HepG2 (cell line): ENCODE measurements at regions not wholly inside any gene's neighbourhood (a gene's known extent, or its start where the extent isn't known, plus 50 kb on each side); places are given as distances from the start of the nearest gene placed in this dataset.

Experiments
- ATAC-seq: fragments of 200-7000 bp; cut with Tn5 transposase; 3 replicates; pipeline ENCODE4 v1.9.1; 2020; ENCODE audit warnings: mild to moderate bottlenecking, moderate library complexity
- BruUV-seq: library from RNA; stranded (reverse); fragments of 400-500 nt; replicated peaks from 2 replicates; lab custom pipeline; 2021; lab: Mats Ljungman, UMichigan
- CTCF ChIA-PET: fragments of 300-600 bp; formaldehyde crosslinking; extraction: SDS; loops from one replicate; lab custom pipeline; 2021; ENCODE audit warnings: low total read pairs, inconsistent platforms, low intra/inter-chr PET ratio; lab: Yijun Ruan, JAX
- POLR2A ChIA-PET: fragments of 350-600 bp; sonication (Branson Sonifier 250); formaldehyde crosslinking; loops from one replicate; lab custom pipeline; 2020; ENCODE audit warnings: antibody characterized with exemption, inconsistent platforms; lab: Yijun Ruan, JAX
- DNase-seq: peaks from one replicate; pipeline ENCODE4 v3.0.0-alpha.2; 2015; ENCODE audit warnings: low spot score
- FAIRE-seq: peaks from 3 replicates; lab custom pipeline; 2011; peaks lifted over from hg19 to GRCh38; lab: Jason Lieb, UNC
- H2AFZ ChIP-seq: one replicate; pipeline ENCODE4 v1.6.1; 2011; ENCODE audit warnings: low read length, inconsistent platforms
- H3K27ac ChIP-seq: fragments of 300-600 bp; 3 replicates; pipeline ENCODE4 v1.8.0; 2011; ENCODE audit warnings: mixed run types, mild to moderate bottlenecking, mixed read lengths, low read length, inconsistent platforms; ENCODE audit not compliant: insufficient read depth; ENCODE audit errors: extremely low read length
- H3K27me3 ChIP-seq, 2 experiments: fragments of 200-600 bp in 1 of 2; 2 replicates in 1 of 2; 3 replicates in 1 of 2; pipeline versions ENCODE4 v1.6.0 to v1.8.0; 2011; ENCODE audit warnings: low read length in 2 of 2, mild to moderate bottlenecking in 2 of 2, moderate library complexity in 2 of 2, inconsistent platforms in 1 of 2; ENCODE audit not compliant: insufficient read depth in 2 of 2, control insufficient read depth in 1 of 2
- H3K36me3 ChIP-seq, 2 experiments: fragments of 200-600 bp in 1 of 2; replicated peaks in 1 of 2; 2 replicates in 1 of 2; 3 replicates in 1 of 2; pipeline versions ENCODE4 v1.5.1 to v1.8.0; 2011; ENCODE audit warnings: low read length in 2 of 2, inconsistent platforms in 1 of 2; ENCODE audit not compliant: insufficient read depth in 2 of 2, control insufficient read depth in 1 of 2
- H3K4me1 ChIP-seq: 2 replicates; pipeline ENCODE4 v1.5.1; 2012; ENCODE audit warnings: low read length, inconsistent platforms; ENCODE audit not compliant: insufficient read depth
- H3K4me2 ChIP-seq: 2 replicates; pipeline ENCODE4 v1.6.0; 2011; ENCODE audit warnings: low read depth, low read length, inconsistent platforms
- H3K4me3 ChIP-seq, 3 experiments: fragments of 200-600 bp in 1 of 3; sonication (generic), shearing (Covaris generic) in 1 of 3; replicated peaks in 1 of 3; 2 replicates each; pipeline ENCODE4 v1.5.1; 2011 to 2016; ENCODE audit warnings: low read length in 3 of 3, inconsistent platforms in 2 of 3, low read depth in 2 of 3, mild to moderate bottlenecking in 2 of 3, control low read depth in 1 of 3, mixed read lengths in 1 of 3; ENCODE audit not compliant: insufficient read depth in 1 of 3
- H3K79me2 ChIP-seq: one replicate; pipeline ENCODE4 v1.6.1; 2011; ENCODE audit warnings: low read length, inconsistent platforms; ENCODE audit not compliant: insufficient read depth
- H3K9ac ChIP-seq: 2 replicates; pipeline ENCODE4 v1.6.0; 2011; ENCODE audit warnings: mild to moderate bottlenecking, low read depth, low read length, inconsistent platforms; ENCODE audit not compliant: insufficient read depth
- H3K9me3 ChIP-seq: 2 replicates; pipeline ENCODE4 v1.5.1; 2012; ENCODE audit warnings: mild to moderate bottlenecking, low read length
- H4K20me1 ChIP-seq: 2 replicates; pipeline ENCODE4 v1.6.0; 2011; ENCODE audit warnings: inconsistent platforms, mild to moderate bottlenecking, low read length, moderate library complexity; ENCODE audit not compliant: insufficient read depth
- CREBL2 ChIP-seq: sonication (generic); formaldehyde crosslinking; IDR thresholded peaks from 2 replicates; pipeline ENCODE4 v1.8.1; 2023; ENCODE audit warnings: missing genetic modification reagents, mild to moderate bottlenecking, borderline replicate concordance
- E2F2 ChIP-seq: sonication (generic); formaldehyde crosslinking; IDR thresholded peaks from 2 replicates; pipeline ENCODE4 v1.4.0; 2020; ENCODE audit warnings: missing genetic modification reagents, borderline replicate concordance
- HMG20A ChIP-seq: IDR thresholded peaks from 2 replicates; pipeline ENCODE4 v1.6.1; 2016; ENCODE audit warnings: borderline replicate concordance
- KLF12 ChIP-seq: sonication (generic); formaldehyde crosslinking; IDR thresholded peaks from 2 replicates; pipeline ENCODE4 v1.4.0; 2020; ENCODE audit warnings: missing genetic modification reagents, borderline replicate concordance
- KLF13 ChIP-seq: sonication (generic); formaldehyde crosslinking; IDR thresholded peaks from 2 replicates; pipeline ENCODE4 v1.4.0; 2020; ENCODE audit warnings: mild to moderate bottlenecking, missing genetic modification reagents
- NR2F1 ChIP-seq, 2 experiments: fragments of 450-650 bp in 1 of 2; formaldehyde crosslinking in 1 of 2; IDR thresholded peaks; 2 replicates each; pipeline versions ENCODE4 v1.5.0 to v1.6.1; 2016 to 2020; ENCODE audit warnings: mild to moderate bottlenecking in 1 of 2, missing compliant biosample characterization in 1 of 2, missing genetic modification reagents in 1 of 2, moderate library complexity in 1 of 2
- PHF8 ChIP-seq: sonication (generic); formaldehyde crosslinking; IDR thresholded peaks from 2 replicates; pipeline ENCODE4 v1.5.0; 2020; ENCODE audit warnings: missing genetic modification reagents
- POGK ChIP-seq: sonication (generic); formaldehyde crosslinking; conservative IDR thresholded peaks from 2 replicates; pipeline ENCODE4 v1.8.0; 2022; ENCODE audit warnings: mild to moderate bottlenecking, moderate library complexity, missing genetic modification reagents
- PREB ChIP-seq: sonication (generic); formaldehyde crosslinking; IDR thresholded peaks from 2 replicates; pipeline ENCODE4 v1.4.0; 2020; ENCODE audit warnings: missing genetic modification reagents
- ZNF121 ChIP-seq: sonication (generic); formaldehyde crosslinking; IDR thresholded peaks from 2 replicates; pipeline ENCODE4 v1.5.0; 2020; ENCODE audit warnings: mild to moderate bottlenecking, missing genetic modification reagents
- ZNF235 ChIP-seq: sonication (generic); formaldehyde crosslinking; IDR thresholded peaks from 2 replicates; pipeline ENCODE4 v1.8.1; 2023; ENCODE audit warnings: mild to moderate bottlenecking, missing genetic modification reagents, borderline replicate concordance
- ZNF549 ChIP-seq: sonication (generic); formaldehyde crosslinking; IDR thresholded peaks from 2 replicates; pipeline ENCODE4 v1.5.0; 2020; ENCODE audit warnings: missing genetic modification reagents
- ZNF564 ChIP-seq: sonication (generic); formaldehyde crosslinking; IDR thresholded peaks from 2 replicates; pipeline ENCODE4 v1.8.1; 2023; ENCODE audit warnings: mild to moderate bottlenecking, missing genetic modification reagents
- ZNF570 ChIP-seq: sonication (generic); formaldehyde crosslinking; IDR thresholded peaks from 2 replicates; pipeline ENCODE4 v1.4.0; 2020; ENCODE audit warnings: mild to moderate bottlenecking, missing genetic modification reagents, borderline replicate concordance
- ZNF703 ChIP-seq: sonication (generic); formaldehyde crosslinking; IDR thresholded peaks from 2 replicates; pipeline ENCODE4 v1.5.1; 2020; ENCODE audit warnings: missing genetic modification reagents, mild to moderate bottlenecking, moderate library complexity, borderline replicate concordance
- WGBS: methylation state at CpG from one replicate; pipeline ENCODE4 v1.1.6; 2017; ENCODE audit warnings: low lambda C conversion rate; 5-methylcytosine and 5-hydroxymethylcytosine counted together
- in situ Hi-C: cut with HindIII; loops from 2 replicates; pipeline ENCODE4 v1.10.0; 2017; ENCODE audit warnings: low pct_unique_long_range_greater_than_20kb; ENCODE audit not compliant: extremely low pct_ligation_motif_present
- intact Hi-C: fragments of 100-400 bp; cut with micrococcal nuclease; formaldehyde crosslinking; loops from one replicate; pipeline ENCODE4 v1.10.0; 2022; ENCODE audit not compliant: unreplicated experiment

- Histone ChIP-seq H3K27me3 (no peaks in the 10 kb centered on the region), H3K4me2 (no peak overlapping the region), H3K9ac (no peak overlapping the region), H3K4me1 (no peaks in the 10 kb centered on the region), H3K9me3 (no peaks in the 10 kb centered on the region), H2AFZ (no peak overlapping the region), H4K20me1 (no peaks in the 10 kb centered on the region), H3K79me2 (no peaks in the 10 kb centered on the region), H3K36me3 (no peaks in the 10 kb centered on the region), H3K27ac (no peak overlapping the region), H3K4me3 (no peak overlapping the region)
- in situ Hi-C loops (no loop called here), intact Hi-C loops (no loop called here)
- no TSS peak for BruUV-seq
- FAIRE-seq (no peak), ATAC-seq (no peak), DNase-seq (no peak)
- TF ChIP-seq ZNF121 (CRISPR knock-in tag) = no peak
- no peak for TF ChIP-seq HMG20A (CRISPR knock-in tag)
- no peak for TF ChIP-seq ZNF564 (CRISPR knock-in tag)
- TF ChIP-seq ZNF570 (CRISPR knock-in tag) = no peak
- POLR2A ChIA-PET = no interaction called here
- WGBS = 12% methylated on average over 12 of the region's 12 CpGs
- CTCF ChIA-PET = no interaction called here
Measured at GRCh38 chr5:118565335-118565971, 422.9 kb downstream of the DTWD2 start.

GRCh38 chr5:118561971-118562370 lies 426.4 kb downstream of the DTWD2 start:
- ChIA-PET CTCF (no interaction called here), POLR2A (no interaction called here)
- H3K27ac ChIP-seq = no peak overlapping the region
- H2AFZ ChIP-seq = no peak overlapping the region
- FAIRE-seq (no peak), DNase-seq (no peak), ATAC-seq (no peak)
- H4K20me1 ChIP-seq = no peaks in the 10 kb centered on the region
- H3K9ac ChIP-seq = no peak overlapping the region
- no peak for TF ChIP-seq KLF12 (CRISPR knock-in tag)
- no peak for TF ChIP-seq POGK (CRISPR knock-in tag)
- TF ChIP-seq E2F2 (CRISPR knock-in tag) = no peak
- TF ChIP-seq PREB (CRISPR knock-in tag) = no peak
- TF ChIP-seq KLF13 (CRISPR knock-in tag) = no peak
- TF ChIP-seq NR2F1 (CRISPR knock-in tag; IDR thresholded peaks at IDR 0.05) = no peak
- no peak for TF ChIP-seq ZNF235 (CRISPR knock-in tag)
- TF ChIP-seq PHF8 = no peak
- no peak for TF ChIP-seq ZNF549 (CRISPR knock-in tag)
- TF ChIP-seq ZNF703 (CRISPR knock-in tag) = no peak
- TF ChIP-seq CREBL2 (CRISPR knock-in tag) = no peak
- in situ Hi-C loops (no loop called here), intact Hi-C loops (no loop called here)
- H3K36me3 ChIP-seq = no peaks in the 10 kb centered on the region
- H3K4me1 ChIP-seq = no peaks in the 10 kb centered on the region
- no peaks in the 10 kb centered on the region for H3K79me2 ChIP-seq
- WGBS = 4% methylated on average over 3 of the region's 3 CpGs
- no peak overlapping the region for H3K4me3 ChIP-seq
- no peaks in the 10 kb centered on the region for H3K27me3 ChIP-seq
- H3K9me3 ChIP-seq = no peaks in the 10 kb centered on the region
- BruUV-seq = no TSS peak
- no peak overlapping the region for H3K4me2 ChIP-seq
